ENCODE measurements at regions not wholly inside any gene's neighbourhood (a gene's known extent, or its start where the extent isn't known, plus 50 kb on each side); places are given as distances from the start of the nearest gene placed in this dataset.

DNA sequence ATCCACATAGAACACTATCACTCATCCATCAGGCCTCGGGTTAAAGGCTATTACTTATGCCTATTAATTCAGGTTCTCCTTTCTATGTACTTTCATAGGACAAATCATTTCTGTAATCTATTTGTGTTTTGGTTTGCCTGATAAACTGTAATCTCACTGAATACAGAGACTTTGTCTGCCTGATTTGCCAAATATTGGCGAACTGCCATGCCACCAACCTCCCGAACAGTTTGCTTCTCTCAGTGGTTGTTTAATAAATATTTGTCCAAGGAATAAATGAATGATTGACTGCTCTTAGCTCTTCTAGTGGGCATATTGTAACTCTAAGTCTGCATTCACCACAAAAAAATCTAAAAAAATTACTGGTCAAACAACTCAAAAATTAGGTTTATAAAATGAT is 170.1 kb upstream of the ZFP64 start:
- CTCF ChIA-PET = no interaction called here
- Histone ChIP-seq H3K9me3 (ENCODE audit: control extremely low read depth in 1 of 5, control insufficient read depth in 4 of 5, insufficient read depth in 2 of 5, low read depth in 1 of 5, low read length in 4 of 5) (peaks cover 0 to 2% (median 1%) of the 10 kb centered on the region in 5 experiments), H3K27me3 (replicated peaks in 2 of 5; ENCODE audit: control insufficient read depth in 4 of 5, insufficient read depth in 5 of 5, low read length in 4 of 5) (peaks cover 0 to 1% (median 0%) of the 10 kb centered on the region in 5 experiments), H3K4me3 (ENCODE audit: control insufficient read depth in 1 of 7, extremely low read depth in 1 of 7, insufficient read depth in 4 of 7, low read depth in 2 of 7, low read length in 6 of 7) (no peak overlapping the region), H3K36me3 (ENCODE audit: control insufficient read depth in 4 of 4, insufficient read depth in 4 of 4, low read length in 3 of 4) (no peaks in the 10 kb centered on the region), H3K4me1 (ENCODE audit: control extremely low read depth in 1 of 4, control insufficient read depth in 4 of 4, insufficient read depth in 4 of 4, low read length in 3 of 4) (no peaks in the 10 kb centered on the region), H3K27ac (ENCODE audit: insufficient read depth in 1 of 2, low read depth in 1 of 2, low read length in 2 of 2, poor library complexity in 1 of 2, severe bottlenecking in 2 of 2) (no peak overlapping the region)
- DNase-seq = no peak
- no CpG with 5 or more reads among the region's 3 CpGs for WGBS (ENCODE audit: insufficient coverage)
- POLR2A ChIA-PET = no interaction called here

DNA sequence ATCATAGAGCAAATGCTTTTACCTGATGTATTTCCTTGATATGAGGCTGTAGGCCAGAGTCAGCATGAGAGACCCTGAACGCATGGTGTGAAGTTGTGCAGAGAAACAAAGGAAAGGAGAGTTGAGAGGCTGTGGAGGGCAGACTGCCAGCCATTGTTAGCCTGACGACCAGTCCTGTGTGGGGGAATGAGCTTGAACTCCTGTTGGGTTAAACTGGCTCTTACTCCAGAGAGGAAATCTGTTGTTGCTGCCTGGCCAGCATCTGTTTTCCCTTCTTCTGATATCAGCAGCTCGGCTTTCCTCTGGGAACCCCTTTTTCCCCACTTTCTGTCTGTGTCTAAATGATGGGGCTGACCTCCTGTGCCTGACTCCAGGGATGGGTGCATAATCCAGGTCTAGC is 158.2 kb upstream of the ZFP64 start:
- Histone ChIP-seq H3K36me3 (ENCODE audit: control insufficient read depth in 4 of 4, insufficient read depth in 4 of 4, low read length in 3 of 4) (no peaks in the 10 kb centered on the region), H3K9me3 (ENCODE audit: control extremely low read depth in 1 of 5, control insufficient read depth in 4 of 5, insufficient read depth in 2 of 5, low read depth in 1 of 5, low read length in 4 of 5) (peaks cover 0 to 4% (median 0%) of the 10 kb centered on the region in 5 experiments), H3K27me3 (replicated peaks in 2 of 5; ENCODE audit: control insufficient read depth in 4 of 5, insufficient read depth in 5 of 5, low read length in 4 of 5) (peaks cover 0 to 2% (median 0%) of the 10 kb centered on the region in 5 experiments), H3K4me1 (ENCODE audit: control extremely low read depth in 1 of 4, control insufficient read depth in 4 of 4, insufficient read depth in 4 of 4, low read length in 3 of 4) (no peaks in the 10 kb centered on the region), H3K4me3 (ENCODE audit: control insufficient read depth in 1 of 7, extremely low read depth in 1 of 7, insufficient read depth in 4 of 7, low read depth in 2 of 7, low read length in 6 of 7) (no peak overlapping the region), H3K27ac (ENCODE audit: insufficient read depth in 1 of 2, low read depth in 1 of 2, low read length in 2 of 2, poor library complexity in 1 of 2, severe bottlenecking in 2 of 2) (no peak overlapping the region)
- ChIA-PET CTCF (no interaction called here), POLR2A (no interaction called here)
- 81% methylated on average over 3 of the region's 3 CpGs for WGBS (ENCODE audit: insufficient coverage)
- DNase-seq = no peak

DNA sequence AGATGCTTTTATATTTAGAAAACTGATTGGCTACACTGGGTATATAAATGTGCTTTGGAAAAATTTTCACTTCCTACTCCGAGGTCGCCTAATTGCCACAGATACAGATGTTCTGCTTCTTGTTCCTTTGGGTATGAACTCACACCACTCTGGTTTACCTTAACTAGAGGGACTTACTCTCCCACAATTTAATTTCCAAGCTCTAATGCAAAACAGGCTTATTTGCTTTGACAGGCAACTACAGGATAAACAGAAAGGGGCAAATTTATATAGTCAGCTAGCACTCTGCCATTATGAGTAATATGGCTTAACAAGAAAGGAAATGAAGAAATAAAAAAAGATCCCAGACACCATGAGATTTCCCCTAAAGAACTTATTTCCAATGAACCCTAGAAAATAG is 156.9 kb upstream of the ZFP64 start:
- ChIA-PET CTCF (interaction anchor here (1.2 kb wide), 1 partner anchor 32 kb away, joined by 3 read pairs; no protein-coding TSS in a partner anchor), POLR2A (no interaction called here)
- H3K27me3 ChIP-seq (replicated peaks in 2 of 5; ENCODE audit: control insufficient read depth in 4 of 5, insufficient read depth in 5 of 5, low read length in 4 of 5) = peaks cover 0 to 2% (median 0%) of the 10 kb centered on the region in 5 experiments
- H3K4me3 ChIP-seq (ENCODE audit: control insufficient read depth in 1 of 7, extremely low read depth in 1 of 7, insufficient read depth in 4 of 7, low read depth in 2 of 7, low read length in 6 of 7) = no peak overlapping the region
- WGBS (ENCODE audit: insufficient coverage) = no CpG with 5 or more reads among the region's 2 CpGs
- H3K27ac ChIP-seq (ENCODE audit: insufficient read depth in 1 of 2, low read depth in 1 of 2, low read length in 2 of 2, poor library complexity in 1 of 2, severe bottlenecking in 2 of 2) = no peak overlapping the region
- DNase-seq = no peak
- H3K36me3 ChIP-seq (ENCODE audit: control insufficient read depth in 4 of 4, insufficient read depth in 4 of 4, low read length in 3 of 4) = no peaks in the 10 kb centered on the region
- peaks cover 0 to 4% (median 0%) of the 10 kb centered on the region in 5 experiments for H3K9me3 ChIP-seq (ENCODE audit: control extremely low read depth in 1 of 5, control insufficient read depth in 4 of 5, insufficient read depth in 2 of 5, low read depth in 1 of 5, low read length in 4 of 5)
- no peaks in the 10 kb centered on the region for H3K4me1 ChIP-seq (ENCODE audit: control extremely low read depth in 1 of 4, control insufficient read depth in 4 of 4, insufficient read depth in 4 of 4, low read length in 3 of 4)

DNA sequence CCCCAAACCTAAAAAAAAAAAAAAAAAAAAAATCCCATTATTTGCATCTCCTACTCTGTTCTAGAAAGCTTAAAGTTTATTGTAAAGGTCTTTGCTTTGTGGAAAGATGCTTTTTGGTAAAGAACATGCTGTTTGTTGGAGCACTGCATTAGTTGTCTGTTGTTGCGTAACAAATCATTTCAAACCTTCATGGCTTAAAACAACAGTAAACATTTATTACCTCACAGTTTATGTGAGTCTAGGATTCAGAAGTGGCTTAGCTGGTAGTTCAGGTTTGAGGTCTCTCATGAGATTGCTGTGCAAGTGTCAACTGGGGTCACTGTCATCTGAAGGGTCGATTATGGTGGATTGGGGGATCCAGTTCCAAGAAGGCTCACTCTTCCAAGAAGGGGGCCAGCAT is 155.2 kb upstream of the ZFP64 start:
- Histone ChIP-seq H3K4me1 (ENCODE audit: control extremely low read depth in 1 of 4, control insufficient read depth in 4 of 4, insufficient read depth in 4 of 4, low read length in 3 of 4) (no peaks in the 10 kb centered on the region), H3K27me3 (replicated peaks in 2 of 5; ENCODE audit: control insufficient read depth in 4 of 5, insufficient read depth in 5 of 5, low read length in 4 of 5) (peaks cover 0 to 6% (median 0%) of the 10 kb centered on the region in 5 experiments), H3K9me3 (ENCODE audit: control extremely low read depth in 1 of 5, control insufficient read depth in 4 of 5, insufficient read depth in 2 of 5, low read depth in 1 of 5, low read length in 4 of 5) (peaks cover 0 to 1% (median 0%) of the 10 kb centered on the region in 5 experiments), H3K36me3 (ENCODE audit: control insufficient read depth in 4 of 4, insufficient read depth in 4 of 4, low read length in 3 of 4) (no peaks in the 10 kb centered on the region), H3K4me3 (ENCODE audit: control insufficient read depth in 1 of 7, extremely low read depth in 1 of 7, insufficient read depth in 4 of 7, low read depth in 2 of 7, low read length in 6 of 7) (no peak overlapping the region), H3K27ac (ENCODE audit: insufficient read depth in 1 of 2, low read depth in 1 of 2, low read length in 2 of 2, poor library complexity in 1 of 2, severe bottlenecking in 2 of 2) (no peak overlapping the region)
- no peak for DNase-seq
- ChIA-PET CTCF (interaction anchor here (0.9 kb wide), 1 partner anchor 9 kb away, joined by 3 read pairs; no protein-coding TSS in a partner anchor), POLR2A (no interaction called here)
- WGBS (ENCODE audit: insufficient coverage) = 100% methylated on average over 1 of the region's 2 CpGs

DNA sequence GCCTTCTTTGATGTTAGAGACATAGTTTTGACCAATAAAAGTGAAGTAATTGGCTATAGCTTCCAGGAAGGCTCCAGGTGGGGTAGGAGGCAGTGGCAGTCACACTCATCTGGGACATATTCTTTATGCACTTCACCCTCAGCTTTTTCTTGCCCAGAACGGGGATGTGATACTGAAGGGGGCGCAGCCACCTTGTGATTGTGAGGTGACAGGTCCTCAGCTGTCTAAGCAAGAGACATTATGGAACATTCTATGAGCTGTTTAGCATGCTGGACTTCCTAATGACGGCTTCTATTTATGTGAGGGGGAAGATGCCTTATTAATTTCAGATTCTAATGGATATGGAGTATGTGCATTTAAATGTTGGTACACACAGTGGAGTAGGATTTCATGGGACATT is 151.3 kb upstream of the ZFP64 start:
- 100% methylated on average over 1 of the region's 3 CpGs for WGBS (ENCODE audit: insufficient coverage)
- no peak overlapping the region for H3K4me3 ChIP-seq (ENCODE audit: control insufficient read depth in 1 of 7, extremely low read depth in 1 of 7, insufficient read depth in 4 of 7, low read depth in 2 of 7, low read length in 6 of 7)
- peaks cover 0 to 6% (median 0%) of the 10 kb centered on the region in 5 experiments for H3K27me3 ChIP-seq (replicated peaks in 2 of 5; ENCODE audit: control insufficient read depth in 4 of 5, insufficient read depth in 5 of 5, low read length in 4 of 5)
- ChIA-PET POLR2A (no interaction called here), CTCF (interaction anchor here (0.8 kb wide), 1 partner anchor 16 kb away, joined by 3 read pairs; no protein-coding TSS in a partner anchor)
- H3K9me3 ChIP-seq (ENCODE audit: control extremely low read depth in 1 of 5, control insufficient read depth in 4 of 5, insufficient read depth in 2 of 5, low read depth in 1 of 5, low read length in 4 of 5) = no peaks in the 10 kb centered on the region
- H3K4me1 ChIP-seq (ENCODE audit: control extremely low read depth in 1 of 4, control insufficient read depth in 4 of 4, insufficient read depth in 4 of 4, low read length in 3 of 4) = no peaks in the 10 kb centered on the region
- no peak for DNase-seq
- no peaks in the 10 kb centered on the region for H3K36me3 ChIP-seq (ENCODE audit: control insufficient read depth in 4 of 4, insufficient read depth in 4 of 4, low read length in 3 of 4)
- H3K27ac ChIP-seq (ENCODE audit: insufficient read depth in 1 of 2, low read depth in 1 of 2, low read length in 2 of 2, poor library complexity in 1 of 2, severe bottlenecking in 2 of 2) = no peak overlapping the region

DNA sequence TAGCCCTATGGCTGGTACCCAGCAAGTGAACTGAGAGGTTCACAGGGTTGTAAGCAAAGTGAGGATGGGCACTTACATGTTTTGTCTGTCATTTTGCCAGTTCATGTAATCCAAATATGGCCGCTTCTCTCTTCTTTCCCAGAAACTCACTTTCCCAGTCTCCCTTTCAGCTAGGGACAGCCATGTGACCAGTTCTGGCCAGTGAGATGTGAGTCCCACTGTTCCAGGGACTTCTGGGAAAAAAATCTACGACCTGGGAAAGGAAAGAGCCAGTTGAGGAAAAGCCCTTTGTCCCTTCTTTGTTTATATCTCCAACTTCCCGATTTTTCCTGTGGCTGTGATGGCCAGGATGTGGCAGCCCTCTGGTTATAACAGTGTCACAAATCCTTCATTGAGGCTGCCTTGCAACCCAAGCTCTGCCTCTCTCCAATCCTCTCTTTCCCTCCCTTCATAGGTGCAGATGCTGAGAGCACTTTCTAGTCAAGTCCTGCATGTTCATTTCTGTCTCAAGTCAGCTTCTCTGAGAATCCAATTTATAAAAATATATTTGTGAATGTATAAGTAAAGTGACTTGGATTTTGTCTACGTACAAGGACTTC is 148.6 kb upstream of the ZFP64 start:
- DNase-seq = no peak
- WGBS (ENCODE audit: insufficient coverage) = 70% methylated on average over 3 of the region's 4 CpGs
- Histone ChIP-seq H3K27me3 (replicated peaks in 2 of 5; ENCODE audit: control insufficient read depth in 4 of 5, insufficient read depth in 5 of 5, low read length in 4 of 5) (peaks cover 0 to 4% (median 0%) of the 10 kb centered on the region in 5 experiments), H3K4me1 (ENCODE audit: control extremely low read depth in 1 of 4, control insufficient read depth in 4 of 4, insufficient read depth in 4 of 4, low read length in 3 of 4) (no peaks in the 10 kb centered on the region), H3K36me3 (ENCODE audit: control insufficient read depth in 4 of 4, insufficient read depth in 4 of 4, low read length in 3 of 4) (no peaks in the 10 kb centered on the region), H3K27ac (ENCODE audit: insufficient read depth in 1 of 2, low read depth in 1 of 2, low read length in 2 of 2, poor library complexity in 1 of 2, severe bottlenecking in 2 of 2) (no peak overlapping the region), H3K9me3 (ENCODE audit: control extremely low read depth in 1 of 5, control insufficient read depth in 4 of 5, insufficient read depth in 2 of 5, low read depth in 1 of 5, low read length in 4 of 5) (no peaks in the 10 kb centered on the region), H3K4me3 (ENCODE audit: control insufficient read depth in 1 of 7, extremely low read depth in 1 of 7, insufficient read depth in 4 of 7, low read depth in 2 of 7, low read length in 6 of 7) (no peak overlapping the region)
- ChIA-PET CTCF (interaction anchor here (1.1 kb wide), 1 partner anchor 41 kb away, joined by 3 read pairs; no protein-coding TSS in a partner anchor), POLR2A (interaction anchor here (0.6 kb wide), 1 partner anchor 1170 kb away, joined by 3 read pairs; no protein-coding TSS in a partner anchor)

DNA sequence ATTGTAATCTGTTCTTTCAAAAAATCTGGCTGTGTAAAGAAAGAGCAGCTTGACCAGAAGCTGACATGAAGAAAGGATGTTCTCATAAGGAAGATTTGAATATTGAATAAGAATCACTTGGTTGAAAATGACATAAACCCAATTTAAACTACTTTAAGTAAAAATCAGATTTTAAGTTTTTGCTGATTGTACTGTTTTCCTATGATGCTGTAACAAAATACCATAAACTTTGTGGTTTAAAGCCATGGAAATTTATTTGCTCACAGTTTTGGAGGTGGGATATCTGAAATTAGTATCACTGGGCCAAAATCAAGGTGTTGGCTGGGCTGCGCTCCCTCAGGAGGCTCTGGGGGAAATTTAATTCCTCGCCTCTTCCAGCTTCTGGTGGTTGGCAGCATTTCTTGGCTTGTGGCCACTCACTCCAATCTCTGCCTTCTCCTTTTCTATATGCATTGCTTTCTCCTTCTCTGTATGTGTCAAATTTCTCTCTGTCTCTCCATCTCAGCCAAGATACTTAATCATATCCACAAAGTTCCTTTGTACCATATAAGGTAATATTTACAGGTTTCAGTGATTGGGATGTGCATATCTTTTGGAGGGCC is 141.2 kb upstream of the ZFP64 start:
- Histone ChIP-seq H3K4me3 (ENCODE audit: control insufficient read depth in 1 of 7, extremely low read depth in 1 of 7, insufficient read depth in 4 of 7, low read depth in 2 of 7, low read length in 6 of 7) (no peak overlapping the region), H3K27ac (ENCODE audit: insufficient read depth in 1 of 2, low read depth in 1 of 2, low read length in 2 of 2, poor library complexity in 1 of 2, severe bottlenecking in 2 of 2) (no peak overlapping the region), H3K4me1 (ENCODE audit: control extremely low read depth in 1 of 4, control insufficient read depth in 4 of 4, insufficient read depth in 4 of 4, low read length in 3 of 4) (no peaks in the 10 kb centered on the region), H3K36me3 (ENCODE audit: control insufficient read depth in 4 of 4, insufficient read depth in 4 of 4, low read length in 3 of 4) (no peaks in the 10 kb centered on the region), H3K27me3 (replicated peaks in 2 of 5; ENCODE audit: control insufficient read depth in 4 of 5, insufficient read depth in 5 of 5, low read length in 4 of 5) (peaks cover 0 to 6% (median 0%) of the 10 kb centered on the region in 5 experiments), H3K9me3 (ENCODE audit: control extremely low read depth in 1 of 5, control insufficient read depth in 4 of 5, insufficient read depth in 2 of 5, low read depth in 1 of 5, low read length in 4 of 5) (peaks cover 0 to 5% (median 0%) of the 10 kb centered on the region in 5 experiments)
- DNase-seq = no peak
- 93% methylated on average over 2 of the region's 2 CpGs for WGBS (ENCODE audit: insufficient coverage)
- POLR2A ChIA-PET = no interaction called here
- CTCF ChIA-PET = interaction anchor here (1.0 kb wide), 1 partner anchor 23 kb away, joined by 3 read pairs; no protein-coding TSS in a partner anchor
